ENCODE measurements at regions not wholly inside any gene's neighbourhood (a gene's known extent, or its start where the extent isn't known, plus 50 kb on each side); places are given as distances from the start of the nearest gene placed in this dataset.

GRCh38 chr13:69202996-69203395, 904.6 kb upstream of the ATXN8OS start:
- no peak for DNase-seq (ENCODE audit: low read depth)
- no peak for TF ChIP-seq CTCF (conservative IDR thresholded peaks at IDR 0.05; ENCODE audit: low read length)
- no peak overlapping the region for H3K4me3 ChIP-seq (ENCODE audit: low read length)

GRCh38 chr13:69199664-69200063, 908.0 kb upstream of the ATXN8OS start:
- H3K4me3 ChIP-seq (ENCODE audit: low read length), result no peak overlapping the region
- no peak for TF ChIP-seq CTCF (conservative IDR thresholded peaks at IDR 0.05; ENCODE audit: low read length)
- no peak for DNase-seq (ENCODE audit: low read depth)

GRCh38 chr13:69198706-69199105, 908.9 kb upstream of the ATXN8OS start:
- no peak for TF ChIP-seq CTCF (conservative IDR thresholded peaks at IDR 0.05; ENCODE audit: low read length)
- no peak for DNase-seq (ENCODE audit: low read depth)

GRCh38 chr13:69194130-69194529, 913.5 kb upstream of the ATXN8OS start:
- TF ChIP-seq CTCF (conservative IDR thresholded peaks at IDR 0.05; ENCODE audit: low read length), result no peak
- no peak overlapping the region for H3K4me3 ChIP-seq (ENCODE audit: low read length)
- DNase-seq (ENCODE audit: low read depth), result no peak

More at GRCh38 chr13:69198706-69199105, 908.9 kb upstream of the ATXN8OS start:
- H3K4me3 ChIP-seq (ENCODE audit: low read length), result no peak overlapping the region

- no peak for TF ChIP-seq CTCF (conservative IDR thresholded peaks at IDR 0.05; ENCODE audit: low read length)
- no peak overlapping the region for H3K4me3 ChIP-seq (ENCODE audit: low read length)
- DNase-seq (ENCODE audit: low read depth), result no peak
These were observed 927.6 kb upstream of the ATXN8OS start for GRCh38 chr13:69180034-69180433.

GRCh38 chr13:69178000-69178399, 929.6 kb upstream of the ATXN8OS start:
- H3K4me3 ChIP-seq (ENCODE audit: low read length), result no peak overlapping the region
- TF ChIP-seq CTCF (conservative IDR thresholded peaks at IDR 0.05; ENCODE audit: low read length), result no peak

GRCh38 chr13:69168436-69168835, 939.2 kb upstream of the ATXN8OS start:
- no peak for TF ChIP-seq CTCF (conservative IDR thresholded peaks at IDR 0.05; ENCODE audit: low read length)
- DNase-seq (ENCODE audit: low read depth), result no peak
- no peak overlapping the region for H3K4me3 ChIP-seq (ENCODE audit: low read length)

More at GRCh38 chr13:69178000-69178399, 929.6 kb upstream of the ATXN8OS start:
- DNase-seq (ENCODE audit: low read depth), result no peak

Measured in AG10803 (cell line).